ENCODE measurements at regions not wholly inside any gene's neighbourhood (a gene's known extent, or its start where the extent isn't known, plus 50 kb on each side); places are given as distances from the start of the nearest gene placed in this dataset.

GRCh38 chr16:85348911-85349334 lies 236.7 kb upstream of the CIBAR2 start:
- no peak for TF ChIP-seq FOSL2 (CRISPR knock-in tag; IDR thresholded peaks at IDR 0.05)
- no peak for TF ChIP-seq ZNF12 (CRISPR knock-in tag; IDR thresholded peaks at IDR 0.05)
- TF ChIP-seq TARDBP (CRISPR knock-in tag; IDR thresholded peaks at IDR 0.05) = no peak
- TF ChIP-seq ZBTB38 (CRISPR knock-in tag; IDR thresholded peaks at IDR 0.05) = no peak
- TF ChIP-seq RXRA (CRISPR knock-in tag; IDR thresholded peaks at IDR 0.05) = no peak
- no peak for TF ChIP-seq CAMTA2 (CRISPR knock-in tag; IDR thresholded peaks at IDR 0.05; ENCODE audit: borderline replicate concordance)
- TF ChIP-seq SNAPC4 (CRISPR knock-in tag; IDR thresholded peaks at IDR 0.05) = no peak
- no peak for TF ChIP-seq ZNF629 (CRISPR knock-in tag; conservative IDR thresholded peaks at IDR 0.05)
- TF ChIP-seq ZNF776 (CRISPR knock-in tag; IDR thresholded peaks at IDR 0.05) = no peak
- TF ChIP-seq CTCF (CRISPR knock-in tag; IDR thresholded peaks at IDR 0.05) = no peak
- TF ChIP-seq ELF4 (CRISPR knock-in tag; IDR thresholded peaks at IDR 0.05; ENCODE audit: borderline replicate concordance) = no peak
